Sigmoid colon (tissue), 6 donors: ENCODE measurements at regions not wholly inside any gene's neighbourhood (a gene's known extent, or its start where the extent isn't known, plus 50 kb on each side); places are given as distances from the start of the nearest gene placed in this dataset.

Experiments
- DNase-seq: peaks from one replicate; pipeline ENCODE4 v3.0.0-alpha.2; 2019
- H3K27ac ChIP-seq, 4 donors: fragments of 200-600 bp; sonication (generic); one replicate each; pipeline ENCODE4 v1.5.1; 2016 to 2019; ENCODE audit warnings: mild to moderate bottlenecking in 1 of 4
- H3K27me3 ChIP-seq, 3 donors: fragments of 200-600 bp; sonication (generic); one replicate each; pipeline ENCODE4 v1.5.1; 2019; ENCODE audit warnings: mild to moderate bottlenecking in 1 of 3
- H3K36me3 ChIP-seq, 4 donors: fragments of 200-600 bp; sonication (generic); one replicate each; pipeline ENCODE4 v1.5.1; 2016 to 2019
- H3K4me1 ChIP-seq, 4 donors: fragments of 200-600 bp; sonication (generic); one replicate each; pipeline ENCODE4 v1.5.1; 2017 to 2019
- H3K4me3 ChIP-seq, 4 donors: fragments of 200-600 bp; sonication (generic); one replicate each; pipeline ENCODE4 v1.5.1; 2017 to 2019; ENCODE audit warnings: mild to moderate bottlenecking in 2 of 4, moderate library complexity in 1 of 4
- H3K9me3 ChIP-seq, 4 donors: fragments of 200-600 bp in 3 of 4; sonication (generic) in 3 of 4; one replicate each; pipeline versions ENCODE4 v1.5.1 to v1.6.1; 2013 to 2019
- CTCF ChIP-seq, 4 experiments: fragments of 450-650 bp in 3 of 4; fragments of 200-600 bp in 1 of 4; IDR thresholded peaks; one replicate each; pipeline ENCODE4 v1.5.1; 2016 to 2019; ENCODE audit warnings: antibody characterized with exemption in 4 of 4, mild to moderate bottlenecking in 3 of 4, moderate library complexity in 2 of 4
- EP300 ChIP-seq, 4 donors: sonication (generic); formaldehyde crosslinking; IDR thresholded peaks; one replicate each; pipeline ENCODE4 v1.6.1; 2017; ENCODE audit warnings: antibody characterized with exemption in 4 of 4
- POLR2A ChIP-seq, 2 donors: fragments of 450-650 bp; IDR thresholded peaks; one replicate each; pipeline ENCODE4 v1.6.1; 2016; ENCODE audit warnings: antibody characterized with exemption in 2 of 2, mild to moderate bottlenecking in 2 of 2, moderate library complexity in 2 of 2
- POLR2AphosphoS5 ChIP-seq, 4 donors: sonication (generic); formaldehyde crosslinking; IDR thresholded peaks; one replicate each; pipeline ENCODE4 v1.6.1; 2017; ENCODE audit warnings: antibody characterized with exemption in 4 of 4
- WGBS, 2 donors: extraction: QIAGEN DNeasy Blood & Tissue Kit; methylation state at CpG; one replicate each; pipeline ENCODE4 v1.1.7; 2013; 5-methylcytosine and 5-hydroxymethylcytosine counted together
- intact Hi-C: fragments of 100-400 bp; cut with DNase I; formaldehyde crosslinking; loops from one replicate; pipeline ENCODE4 v1.15.1; 2023
- donor health status: healthy with polysubstance abuse.
- donor health status: healthy.

- H3K27ac ChIP-seq = no peak overlapping the region
- no peaks in the 10 kb centered on the region for H3K27me3 ChIP-seq
- H3K4me1 ChIP-seq = no peaks in the 10 kb centered on the region
- H3K9me3 ChIP-seq = no peaks in the 10 kb centered on the region
- 90 to 94% methylated on average over 2 of the region's 2 CpGs for WGBS, 2 donors
- H3K36me3 ChIP-seq = no peaks in the 10 kb centered on the region
- DNase-seq = no peak
- TF ChIP-seq EP300 (IDR thresholded peaks at IDR 0.05) = no peak
- TF ChIP-seq POLR2A (IDR thresholded peaks at IDR 0.05) = no peak
- TF ChIP-seq CTCF (IDR thresholded peaks at IDR 0.05) = no peak
- TF ChIP-seq POLR2AphosphoS5 (IDR thresholded peaks at IDR 0.05) = no peak
- intact Hi-C loops = no loop called here
- H3K4me3 ChIP-seq = no peak overlapping the region
Measured at GRCh38 chr6:9240861-9241260, 805.5 kb upstream of the SLC35B3 start.

GRCh38 chr6:9236443-9236842 is 801.1 kb upstream of the SLC35B3 start:
- no peak overlapping the region for H3K27ac ChIP-seq
- WGBS, 2 donors = 68 to 83% methylated on average over 6 of the region's 6 CpGs
- no peak for TF ChIP-seq EP300 (IDR thresholded peaks at IDR 0.05)
- no peak for TF ChIP-seq POLR2A (IDR thresholded peaks at IDR 0.05)
- TF ChIP-seq POLR2AphosphoS5 (IDR thresholded peaks at IDR 0.05) = no peak
- TF ChIP-seq CTCF (IDR thresholded peaks at IDR 0.05) = no peak
- no peaks in the 10 kb centered on the region for H3K4me1 ChIP-seq
- no peaks in the 10 kb centered on the region for H3K9me3 ChIP-seq
- no peaks in the 10 kb centered on the region for H3K36me3 ChIP-seq
- H3K27me3 ChIP-seq = no peaks in the 10 kb centered on the region
- intact Hi-C loops = no loop called here
- DNase-seq = no peak
- H3K4me3 ChIP-seq = no peak overlapping the region

- TF ChIP-seq POLR2AphosphoS5 (IDR thresholded peaks at IDR 0.05) (no peak), POLR2A (IDR thresholded peaks at IDR 0.05) (no peak), CTCF (IDR thresholded peaks at IDR 0.05) (no peak), EP300 (IDR thresholded peaks at IDR 0.05) (no peak)
- H3K9me3 ChIP-seq = no peaks in the 10 kb centered on the region
- no peaks in the 10 kb centered on the region for H3K27me3 ChIP-seq
- 94 to 99% methylated on average over 1 of the region's 1 CpG for WGBS, 2 donors
- H3K4me3 ChIP-seq = no peak overlapping the region
- intact Hi-C loops = no loop called here
- H3K27ac ChIP-seq = no peak overlapping the region
- H3K36me3 ChIP-seq = no peaks in the 10 kb centered on the region
- no peaks in the 10 kb centered on the region for H3K4me1 ChIP-seq
- DNase-seq = no peak
Measured at GRCh38 chr6:9233686-9234085, 798.3 kb upstream of the SLC35B3 start.

- Histone ChIP-seq H3K36me3 (no peaks in the 10 kb centered on the region), H3K4me3 (no peak overlapping the region), H3K4me1 (no peaks in the 10 kb centered on the region), H3K9me3 (no peaks in the 10 kb centered on the region), H3K27me3 (no peaks in the 10 kb centered on the region), H3K27ac (no peak overlapping the region)
- WGBS, 2 donors = 3 to 18% methylated on average over 2 of the region's 2 CpGs
- intact Hi-C loops = no loop called here
- TF ChIP-seq POLR2AphosphoS5 (IDR thresholded peaks at IDR 0.05) = no peak
- TF ChIP-seq EP300 (IDR thresholded peaks at IDR 0.05) = no peak
- no peak for TF ChIP-seq POLR2A (IDR thresholded peaks at IDR 0.05)
- TF ChIP-seq CTCF (IDR thresholded peaks at IDR 0.05) = no peak
- no peak for DNase-seq
Measured at GRCh38 chr6:9233226-9233625, 797.9 kb upstream of the SLC35B3 start.

GRCh38 chr6:9225441-9225871 is 790.1 kb upstream of the SLC35B3 start:
- no peaks in the 10 kb centered on the region for H3K36me3 ChIP-seq
- DNase-seq = no peak
- intact Hi-C loops = no loop called here
- 56 to 59% methylated on average over 3 of the region's 3 CpGs for WGBS, 2 donors
- no peak overlapping the region for H3K4me3 ChIP-seq
- H3K4me1 ChIP-seq = no peaks in the 10 kb centered on the region
- H3K9me3 ChIP-seq = no peaks in the 10 kb centered on the region
- H3K27ac ChIP-seq = no peak overlapping the region
- TF ChIP-seq CTCF (IDR thresholded peaks at IDR 0.05) (no peak), POLR2AphosphoS5 (IDR thresholded peaks at IDR 0.05) (no peak), POLR2A (IDR thresholded peaks at IDR 0.05) (no peak), EP300 (IDR thresholded peaks at IDR 0.05) (no peak)
- no peaks in the 10 kb centered on the region for H3K27me3 ChIP-seq
